HG03354 (cell line): ENCODE measurements at regions not wholly inside any gene's neighbourhood (a gene's known extent, or its start where the extent isn't known, plus 50 kb on each side); places are given as distances from the start of the nearest gene placed in this dataset.
"Not testable (repeated sequence)": the region's sequence is repeated elsewhere in the genome, so short reads cannot be mapped to it uniquely, and the experiment has no call there.

Experiments used
- ATAC-seq: cut with Tn5 transposase; IDR thresholded peaks from one replicate; pipeline ENCODE4 v1.9.1; 2021; ENCODE audit warnings: mild to moderate bottlenecking; ENCODE audit not compliant: unreplicated experiment, poor library complexity, severe bottlenecking

DNA sequence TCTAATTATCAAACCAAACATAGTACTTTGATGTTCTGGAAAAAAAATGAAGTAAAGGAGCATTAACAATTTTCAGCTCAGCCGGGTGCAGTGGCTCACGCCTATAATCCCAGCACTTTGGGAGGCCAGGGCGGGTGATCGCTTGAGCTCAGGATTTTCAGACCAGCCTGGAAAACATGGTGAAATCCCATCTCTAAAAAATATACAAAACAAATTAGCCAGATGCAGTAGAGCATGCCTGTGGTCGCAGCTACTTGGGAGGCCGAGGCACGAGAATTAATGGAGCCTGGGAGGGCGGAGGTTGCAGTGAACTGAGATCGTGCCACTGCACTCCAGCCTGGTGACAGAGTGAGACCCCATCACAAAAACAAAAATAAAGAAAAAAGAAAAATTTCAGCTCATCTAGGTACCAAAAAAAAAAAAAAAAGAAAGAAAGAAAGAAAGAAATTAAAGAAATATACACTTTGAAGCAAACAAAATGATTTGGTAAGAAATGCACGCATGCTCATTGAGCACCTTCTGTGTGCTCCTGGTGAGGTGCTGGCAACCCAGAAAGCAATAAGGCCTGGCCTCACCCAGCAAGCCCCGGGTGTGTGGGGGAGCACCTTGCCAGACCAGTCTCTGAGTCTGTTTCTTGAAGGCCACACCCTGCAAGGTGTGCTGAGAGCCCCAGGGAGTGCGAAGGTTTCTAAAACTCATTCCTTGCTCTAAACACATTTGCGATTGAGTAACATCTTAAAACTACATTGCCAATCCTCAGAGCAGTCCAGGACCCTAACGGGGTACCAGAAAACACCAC is 133.5 kb downstream of the TFCP2L1 start:
- no peak for ATAC-seq

GRCh38 chr2:121152861-121153260 is 132.1 kb downstream of the TFCP2L1 start:
- ATAC-seq = no peak

DNA sequence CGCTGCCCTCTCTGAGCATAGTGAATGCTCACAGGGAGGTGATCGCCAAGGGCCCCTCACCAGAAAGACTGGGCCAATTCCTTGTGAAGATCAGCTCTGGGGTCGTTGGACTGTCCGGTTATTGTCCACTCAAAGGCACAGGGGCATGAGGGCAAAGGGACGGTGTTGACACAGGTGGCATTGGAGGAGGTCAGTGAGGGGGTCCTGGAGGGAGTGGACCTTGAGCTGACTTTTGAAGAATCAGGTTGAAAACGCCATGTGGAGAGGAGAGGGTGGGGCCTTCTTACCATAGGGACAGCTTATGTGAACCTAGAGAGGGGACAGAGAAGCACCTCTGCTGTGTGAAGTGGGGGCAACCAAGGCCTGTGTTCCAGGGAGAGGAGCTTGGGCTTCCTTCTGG is 131.5 kb downstream of the TFCP2L1 start:
- no peak for ATAC-seq

DNA sequence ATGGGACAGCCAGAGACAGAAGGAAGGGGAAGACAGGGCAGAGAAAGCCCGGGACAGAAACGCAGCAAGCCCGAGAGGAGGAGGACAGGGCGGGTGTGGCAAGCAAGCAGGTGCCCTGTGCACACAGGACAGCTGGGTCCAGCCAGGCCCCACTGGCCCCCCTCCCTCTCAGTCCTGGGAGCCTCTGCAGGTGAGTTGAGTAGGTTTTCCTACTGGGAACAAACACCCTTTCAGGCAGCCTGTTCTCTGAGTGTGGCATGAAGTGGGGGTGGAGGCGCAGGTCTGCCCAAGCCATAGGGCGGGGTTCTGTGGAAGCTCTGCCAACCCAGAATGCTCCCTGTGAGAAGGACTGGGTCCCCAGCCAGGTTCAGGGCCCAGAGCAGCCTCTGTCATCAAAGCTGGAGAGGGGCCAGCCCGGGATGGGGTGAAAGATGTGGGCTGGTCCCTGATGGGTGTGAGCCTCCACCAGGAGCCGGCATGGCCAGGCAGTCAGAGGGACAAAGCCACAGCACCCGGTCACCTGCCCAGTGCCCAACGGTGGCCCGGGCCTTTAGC is 129.4 kb downstream of the TFCP2L1 start:
- no peak for ATAC-seq

DNA sequence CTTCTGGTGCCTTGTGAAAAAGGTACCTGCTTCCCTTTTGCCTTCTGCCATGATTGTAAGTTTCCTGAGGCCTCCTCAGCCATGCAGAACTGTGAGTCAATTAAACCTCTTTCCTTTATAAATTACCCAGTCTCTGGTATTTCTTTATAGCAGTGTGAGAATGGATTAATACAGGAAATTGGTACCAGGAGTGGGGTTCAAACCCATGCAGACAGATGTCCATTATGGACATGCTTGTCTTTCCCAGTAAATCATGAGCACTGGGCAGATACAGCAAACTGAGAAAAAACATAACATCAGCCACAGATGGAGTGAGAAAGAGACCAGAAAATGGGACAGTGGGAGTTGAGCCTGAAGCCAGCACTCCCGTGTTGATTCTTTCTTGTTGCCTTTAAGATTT is 127.5 kb downstream of the TFCP2L1 start:
- not testable (repeated sequence) for ATAC-seq

- no peak for ATAC-seq
Observed at GRCh38 chr2:121159291-121160071, 125.5 kb downstream of the TFCP2L1 start.

DNA sequence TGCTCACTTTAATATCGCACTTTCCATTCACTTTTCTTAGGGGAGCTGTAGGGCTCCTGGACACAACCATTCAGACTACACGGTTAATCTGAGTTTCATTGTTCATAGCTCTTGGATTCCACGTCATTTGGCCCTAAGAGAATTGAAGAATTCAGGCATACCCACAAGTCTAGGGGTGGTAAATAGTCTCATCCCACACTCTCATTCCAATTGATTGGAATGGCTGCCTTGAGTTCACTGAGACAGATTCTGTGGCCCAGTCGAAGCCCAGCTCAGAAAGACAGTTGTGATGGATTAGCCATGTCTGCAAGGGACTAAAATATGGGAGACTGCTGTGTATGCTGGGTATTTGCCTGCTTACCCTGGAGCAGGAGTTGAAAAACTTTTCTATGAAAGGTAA is 124.6 kb downstream of the TFCP2L1 start:
- no peak for ATAC-seq

DNA sequence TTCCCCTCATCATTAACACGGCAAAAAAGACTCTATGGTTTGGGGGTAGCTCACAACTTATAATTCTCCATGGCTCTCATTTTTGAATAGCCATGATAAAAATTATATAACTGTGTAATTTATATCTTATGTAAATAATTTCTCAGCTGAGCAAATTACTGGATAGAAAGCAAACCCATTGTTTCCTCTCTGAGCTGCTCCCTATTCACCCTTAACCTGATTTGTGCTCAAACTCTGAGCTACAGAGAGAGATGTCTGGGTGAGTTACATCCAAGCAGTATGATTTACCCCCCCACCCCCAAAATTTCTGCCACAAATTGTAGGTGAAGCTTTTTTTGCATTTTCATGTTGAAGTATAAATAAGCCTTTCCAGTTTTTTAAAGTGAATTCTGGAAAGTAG is 123.7 kb downstream of the TFCP2L1 start:
- no peak for ATAC-seq

DNA sequence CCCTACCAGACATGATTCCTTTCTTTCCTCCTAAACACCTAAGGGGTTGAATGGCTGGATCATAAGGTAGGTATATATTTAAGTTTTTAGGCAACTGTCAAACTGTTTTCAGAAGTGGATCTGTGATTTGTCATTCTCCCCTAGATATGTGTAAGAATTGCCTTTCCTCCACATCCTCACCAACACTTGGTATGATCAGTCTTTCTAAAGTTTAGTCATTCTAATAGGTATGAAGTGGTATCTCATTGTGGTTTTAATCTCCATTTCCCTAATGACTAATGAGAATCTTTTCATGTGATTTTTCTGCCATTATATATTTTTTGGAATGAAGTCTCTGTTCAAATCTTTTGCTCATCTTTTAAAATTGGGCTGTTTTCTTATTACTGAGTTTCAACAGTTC is 122.1 kb downstream of the TFCP2L1 start:
- ATAC-seq = no peak

GRCh38 chr2:121164042-121164441 is 121.0 kb downstream of the TFCP2L1 start:
- ATAC-seq = no peak

- ATAC-seq = no peak
Observed at GRCh38 chr2:121165038-121165542, 119.9 kb downstream of the TFCP2L1 start.
